HEK293 (cell line): ENCODE measurements at regions not wholly inside any gene's neighbourhood (a gene's known extent, or its start where the extent isn't known, plus 50 kb on each side); places are given as distances from the start of the nearest gene placed in this dataset.

Experiments used
- CTCF ChIA-PET: fragments of 350-600 bp; formaldehyde crosslinking; extraction: SDS; loops from one replicate; lab custom pipeline; 2021; ENCODE audit warnings: antibody characterized with exemption; lab: Yijun Ruan, JAX
- POLR2A ChIA-PET: fragments of 300-600 bp; formaldehyde crosslinking; extraction: SDS; loops from one replicate; lab custom pipeline; 2020; ENCODE audit warnings: antibody characterized with exemption, inconsistent platforms; lab: Yijun Ruan, JAX
- H3K27ac ChIP-seq: fragments of 200-500 bp; sonication (Bioruptor generic); 2 replicates; pipeline ENCODE4 v1.5.1; 2014; ENCODE audit warnings: low read depth, low read length, control low read depth, inconsistent platforms; ENCODE audit errors: extremely low read depth
- H3K36me3 ChIP-seq, 2 experiments: fragments of 200-500 bp in 1 of 2; sonication (Bioruptor generic) in 1 of 2; 1 replicate in 1 of 2; 2 replicates in 1 of 2; pipeline ENCODE4 v1.5.1; 2014 to 2017; ENCODE audit warnings: inconsistent platforms in 2 of 2, low read length in 2 of 2; ENCODE audit not compliant: control insufficient read depth in 2 of 2, insufficient read depth in 1 of 2
- H3K4me1 ChIP-seq: fragments of 200-500 bp; sonication (Bioruptor generic); 2 replicates; pipeline ENCODE4 v1.5.1; 2014; ENCODE audit warnings: mild to moderate bottlenecking, low read length, inconsistent platforms; ENCODE audit not compliant: control insufficient read depth, insufficient read depth
- H3K4me3 ChIP-seq: 2 replicates; pipeline ENCODE4 v1.5.1; 2011; ENCODE audit warnings: low read depth, mild to moderate bottlenecking, control low read depth, low read length, moderate library complexity
- H3K9me3 ChIP-seq: fragments of 200-500 bp; sonication (Bioruptor generic); 2 replicates; pipeline ENCODE4 v1.5.1; 2014; ENCODE audit warnings: low read depth, low read length, inconsistent platforms; ENCODE audit not compliant: control insufficient read depth, insufficient read depth
- BCL6B ChIP-seq: fragments of 450-650 bp; formaldehyde crosslinking; IDR thresholded peaks from 2 replicates; pipeline ENCODE4 v1.5.1; 2017; ENCODE audit warnings: missing biosample characterization, missing genetic modification characterization
- GLI2 ChIP-seq: fragments of 450-650 bp; formaldehyde crosslinking; IDR thresholded peaks from 2 replicates; pipeline ENCODE4; 2017; ENCODE audit warnings: missing biosample characterization, missing genetic modification characterization, low read depth, borderline replicate concordance
- HIC1 ChIP-seq: fragments of 450-650 bp; formaldehyde crosslinking; IDR thresholded peaks from 2 replicates; pipeline ENCODE4 v1.5.1; 2016; ENCODE audit warnings: missing biosample characterization, missing genetic modification characterization
- KLF1 ChIP-seq: fragments of 450-650 bp; formaldehyde crosslinking; IDR thresholded peaks from 2 replicates; pipeline ENCODE4 v1.5.1; 2016; ENCODE audit warnings: missing biosample characterization, missing genetic modification characterization
- PRDM1 ChIP-seq: fragments of 450-650 bp; formaldehyde crosslinking; IDR thresholded peaks from 2 replicates; pipeline ENCODE4; 2016; ENCODE audit warnings: missing biosample characterization, missing genetic modification characterization
- SETDB1 ChIP-seq: IDR thresholded peaks from one replicate; pipeline ENCODE4 v1.6.1; 2017; ENCODE audit warnings: mild to moderate bottlenecking, low read length, moderate library complexity, mixed read lengths; ENCODE audit not compliant: insufficient read length
- YY1 ChIP-seq: fragments of 450-650 bp; formaldehyde crosslinking; IDR thresholded peaks from 2 replicates; pipeline ENCODE4 v1.5.1; 2018; ENCODE audit warnings: missing biosample characterization, missing genetic modification characterization
- ZBTB6 ChIP-seq: fragments of 450-650 bp; formaldehyde crosslinking; IDR thresholded peaks from 2 replicates; pipeline ENCODE4 v1.5.1; 2017; ENCODE audit warnings: missing biosample characterization, missing genetic modification characterization
- ZFHX2 ChIP-seq: fragments of 450-650 bp; formaldehyde crosslinking; conservative IDR thresholded peaks from 2 replicates; pipeline ENCODE4 v1.5.1; 2016; ENCODE audit warnings: missing biosample characterization, missing genetic modification characterization
- ZNF114 ChIP-seq: fragments of 450-650 bp; formaldehyde crosslinking; IDR thresholded peaks from 2 replicates; pipeline ENCODE4 v1.5.0; 2017; ENCODE audit warnings: missing biosample characterization, missing genetic modification characterization
- ZNF146 ChIP-seq: fragments of 450-650 bp; formaldehyde crosslinking; IDR thresholded peaks from 2 replicates; pipeline ENCODE4 v1.5.1; 2016; ENCODE audit warnings: missing biosample characterization, missing genetic modification characterization
- ZNF350 ChIP-seq: fragments of 450-650 bp; formaldehyde crosslinking; IDR thresholded peaks from 2 replicates; pipeline ENCODE4 v1.5.0; 2017; ENCODE audit warnings: missing biosample characterization, mild to moderate bottlenecking, missing genetic modification characterization
- ZNF404 ChIP-seq: fragments of 450-650 bp; formaldehyde crosslinking; IDR thresholded peaks from 2 replicates; pipeline ENCODE4 v1.5.1; 2017; ENCODE audit warnings: missing biosample characterization, missing genetic modification characterization
- ZNF426 ChIP-seq: fragments of 450-650 bp; formaldehyde crosslinking; IDR thresholded peaks from 2 replicates; pipeline ENCODE4 v1.5.1; 2017; ENCODE audit warnings: missing biosample characterization, missing genetic modification characterization, mild to moderate bottlenecking, inconsistent platforms, moderate library complexity
- ZNF521 ChIP-seq: fragments of 450-650 bp; formaldehyde crosslinking; IDR thresholded peaks from 2 replicates; pipeline ENCODE4 v1.5.1; 2017; ENCODE audit warnings: missing biosample characterization, mild to moderate bottlenecking, missing genetic modification characterization
- ZNF558 ChIP-seq: fragments of 450-650 bp; formaldehyde crosslinking; IDR thresholded peaks from 2 replicates; pipeline ENCODE4 v1.5.1; 2016; ENCODE audit warnings: missing biosample characterization, missing genetic modification characterization
- ZNF768 ChIP-seq: fragments of 450-650 bp; formaldehyde crosslinking; IDR thresholded peaks from 2 replicates; pipeline ENCODE4 v1.5.1; 2018; ENCODE audit warnings: missing biosample characterization, mild to moderate bottlenecking, missing genetic modification characterization
- ZNF785 ChIP-seq: fragments of 450-650 bp; formaldehyde crosslinking; IDR thresholded peaks from 2 replicates; pipeline ENCODE4 v1.5.1; 2016; ENCODE audit warnings: missing biosample characterization, missing genetic modification characterization
- TF ChIP-seq, protein P1 (sequence below): fragments of 450-650 bp; IDR thresholded peaks from 2 replicates; pipeline ENCODE4 v1.5.1; 2018; ENCODE audit warnings: missing biosample characterization, missing genetic modification characterization
- TF ChIP-seq, protein P2 (sequence below): fragments of 450-650 bp; formaldehyde crosslinking; conservative IDR thresholded peaks from 2 replicates; pipeline ENCODE4 v1.5.1; 2016; ENCODE audit warnings: low read depth, missing biosample characterization, missing genetic modification characterization
- TF ChIP-seq, protein P3 (sequence below): fragments of 450-650 bp; formaldehyde crosslinking; IDR thresholded peaks from 2 replicates; pipeline ENCODE4 v1.5.1; 2016; ENCODE audit warnings: missing biosample characterization, missing genetic modification characterization

DNA sequence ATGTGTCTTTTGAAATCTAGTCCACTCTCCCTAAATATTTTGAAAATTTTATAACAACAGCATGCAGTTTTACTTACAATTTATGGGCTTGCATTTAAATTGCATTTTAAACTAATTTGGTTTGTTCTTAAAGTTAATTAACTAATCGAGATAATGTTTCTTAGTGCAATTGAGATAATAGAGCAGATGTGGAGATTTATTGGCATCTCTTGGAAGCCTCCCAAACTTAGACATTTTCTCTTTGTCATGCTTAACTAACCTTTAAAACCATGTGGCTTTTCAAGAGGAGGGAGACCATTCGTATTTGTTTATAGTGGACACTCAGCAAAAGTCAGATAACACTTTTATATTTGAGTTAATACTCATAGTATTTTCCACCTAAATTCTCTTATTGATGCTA, 887.0 kb upstream of the CELF2 start (continued):
- TF ChIP-seq, protein P1, sequence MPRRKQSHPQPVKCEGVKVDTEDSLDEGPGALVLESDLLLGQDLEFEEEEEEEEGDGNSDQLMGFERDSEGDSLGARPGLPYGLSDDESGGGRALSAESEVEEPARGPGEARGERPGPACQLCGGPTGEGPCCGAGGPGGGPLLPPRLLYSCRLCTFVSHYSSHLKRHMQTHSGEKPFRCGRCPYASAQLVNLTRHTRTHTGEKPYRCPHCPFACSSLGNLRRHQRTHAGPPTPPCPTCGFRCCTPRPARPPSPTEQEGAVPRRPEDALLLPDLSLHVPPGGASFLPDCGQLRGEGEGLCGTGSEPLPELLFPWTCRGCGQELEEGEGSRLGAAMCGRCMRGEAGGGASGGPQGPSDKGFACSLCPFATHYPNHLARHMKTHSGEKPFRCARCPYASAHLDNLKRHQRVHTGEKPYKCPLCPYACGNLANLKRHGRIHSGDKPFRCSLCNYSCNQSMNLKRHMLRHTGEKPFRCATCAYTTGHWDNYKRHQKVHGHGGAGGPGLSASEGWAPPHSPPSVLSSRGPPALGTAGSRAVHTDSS (tag by site-specific recombination) = no peak
- no peak for TF ChIP-seq BCL6B (tag by site-specific recombination)
- no peak for TF ChIP-seq ZNF521 (tag by site-specific recombination)
- no peak for TF ChIP-seq ZNF785
- no peak for TF ChIP-seq SETDB1
- no peak for TF ChIP-seq KLF1 (tag by site-specific recombination)
- TF ChIP-seq ZNF426 = no peak
- TF ChIP-seq, protein P2, sequence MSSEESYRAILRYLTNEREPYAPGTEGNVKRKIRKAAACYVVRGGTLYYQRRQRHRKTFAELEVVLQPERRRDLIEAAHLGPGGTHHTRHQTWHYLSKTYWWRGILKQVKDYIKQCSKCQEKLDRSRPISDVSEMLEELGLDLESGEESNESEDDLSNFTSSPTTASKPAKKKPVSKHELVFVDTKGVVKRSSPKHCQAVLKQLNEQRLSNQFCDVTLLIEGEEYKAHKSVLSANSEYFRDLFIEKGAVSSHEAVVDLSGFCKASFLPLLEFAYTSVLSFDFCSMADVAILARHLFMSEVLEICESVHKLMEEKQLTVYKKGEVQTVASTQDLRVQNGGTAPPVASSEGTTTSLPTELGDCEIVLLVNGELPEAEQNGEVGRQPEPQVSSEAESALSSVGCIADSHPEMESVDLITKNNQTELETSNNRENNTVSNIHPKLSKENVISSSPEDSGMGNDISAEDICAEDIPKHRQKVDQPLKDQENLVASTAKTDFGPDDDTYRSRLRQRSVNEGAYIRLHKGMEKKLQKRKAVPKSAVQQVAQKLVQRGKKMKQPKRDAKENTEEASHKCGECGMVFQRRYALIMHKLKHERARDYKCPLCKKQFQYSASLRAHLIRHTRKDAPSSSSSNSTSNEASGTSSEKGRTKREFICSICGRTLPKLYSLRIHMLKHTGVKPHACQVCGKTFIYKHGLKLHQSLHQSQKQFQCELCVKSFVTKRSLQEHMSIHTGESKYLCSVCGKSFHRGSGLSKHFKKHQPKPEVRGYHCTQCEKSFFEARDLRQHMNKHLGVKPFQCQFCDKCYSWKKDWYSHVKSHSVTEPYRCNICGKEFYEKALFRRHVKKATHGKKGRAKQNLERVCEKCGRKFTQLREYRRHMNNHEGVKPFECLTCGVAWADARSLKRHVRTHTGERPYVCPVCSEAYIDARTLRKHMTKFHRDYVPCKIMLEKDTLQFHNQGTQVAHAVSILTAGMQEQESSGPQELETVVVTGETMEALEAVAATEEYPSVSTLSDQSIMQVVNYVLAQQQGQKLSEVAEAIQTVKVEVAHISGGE (tag by site-specific recombination) = no peak
- TF ChIP-seq HIC1 (tag by site-specific recombination) = no peak
- no peak for TF ChIP-seq PRDM1
- no peak for TF ChIP-seq ZNF558 (tag by site-specific recombination)
- TF ChIP-seq, all 188 proteins: peak for 0

DNA sequence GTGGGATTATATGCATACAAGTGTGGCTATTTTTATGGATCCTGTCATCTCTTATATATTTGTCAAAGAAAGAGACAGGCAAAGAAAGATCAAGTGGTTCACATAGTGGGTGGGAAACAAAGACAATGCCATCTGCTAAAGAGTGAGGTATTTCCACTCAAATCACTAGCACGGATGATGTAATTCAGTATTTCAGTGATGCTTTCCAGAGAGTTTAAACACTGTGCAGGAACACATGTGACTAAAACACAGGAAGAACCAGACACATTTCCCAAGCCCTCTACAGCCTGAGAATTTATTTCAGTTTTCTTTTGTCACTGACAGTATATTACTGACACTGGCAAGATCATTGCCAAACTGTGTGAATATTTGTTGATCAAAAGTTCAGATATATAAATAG, 885.7 kb upstream of the CELF2 start:
- Histone ChIP-seq H3K36me3 (no peaks in the 10 kb centered on the region), H3K4me3 (no peak overlapping the region), H3K4me1 (no peaks in the 10 kb centered on the region), H3K9me3 (no peaks in the 10 kb centered on the region), H3K27ac (no peak overlapping the region)
- ChIA-PET CTCF (no interaction called here), POLR2A (no interaction called here)
- TF ChIP-seq HIC1 (tag by site-specific recombination) (no peak), GLI2 (no peak), ZNF404 (tag by site-specific recombination) (no peak), ZBTB6 (tag by site-specific recombination) (no peak), ZNF146 (tag by site-specific recombination) (no peak), ZFHX2 (tag by site-specific recombination) (no peak), ZNF114 (tag by site-specific recombination) (no peak), YY1 (tag by site-specific recombination) (no peak), ZNF350 (tag by site-specific recombination) (no peak), ZNF426 (no peak), ZNF768 (no peak)
- TF ChIP-seq, protein P3, sequence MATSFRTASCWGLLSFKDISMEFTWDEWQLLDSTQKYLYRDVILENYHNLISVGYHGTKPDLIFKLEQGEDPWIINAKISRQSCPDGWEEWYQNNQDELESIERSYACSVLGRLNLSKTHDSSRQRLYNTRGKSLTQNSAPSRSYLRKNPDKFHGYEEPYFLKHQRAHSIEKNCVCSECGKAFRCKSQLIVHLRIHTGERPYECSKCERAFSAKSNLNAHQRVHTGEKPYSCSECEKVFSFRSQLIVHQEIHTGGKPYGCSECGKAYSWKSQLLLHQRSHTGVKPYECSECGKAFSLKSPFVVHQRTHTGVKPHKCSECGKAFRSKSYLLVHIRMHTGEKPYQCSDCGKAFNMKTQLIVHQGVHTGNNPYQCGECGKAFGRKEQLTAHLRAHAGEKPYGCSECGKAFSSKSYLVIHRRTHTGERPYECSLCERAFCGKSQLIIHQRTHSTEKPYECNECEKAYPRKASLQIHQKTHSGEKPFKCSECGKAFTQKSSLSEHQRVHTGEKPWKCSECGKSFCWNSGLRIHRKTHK (tag by site-specific recombination) = no peak
